Stimulated activated naive B cell treated with anti-CD40 and anti-IgM and Interleukin-4, amounts not matched to agents 10 μg/mL and 1 μg/mL and 100 μg/mL, for 72 hours (primary cell): ENCODE measurements at regions not wholly inside any gene's neighbourhood (a gene's known extent, or its start where the extent isn't known, plus 50 kb on each side); places are given as distances from the start of the nearest gene placed in this dataset.

Experiments used
- ATAC-seq, 2 donors: fragments of 150-1000 bp; cut with Tn5 transposase; replicated peaks; 2 replicates each; pipeline ENCODE4 v1.10.0; 2021; ENCODE audit warnings: moderate library complexity in 1 of 2
- DNase-seq: peaks from one replicate; pipeline ENCODE4 v3.0.0; 2021
- H3K27ac Mint-ChIP-seq: one replicate; pipeline ENCODE4 v1.8.0; 2022; ENCODE audit warnings: mild to moderate bottlenecking, mixed read lengths
- H3K27me3 Mint-ChIP-seq, 2 donors: one replicate each; pipeline ENCODE4 v1.8.0; 2022; ENCODE audit warnings: mixed read lengths in 2 of 2
- H3K36me3 Mint-ChIP-seq, 2 donors: one replicate each; pipeline ENCODE4 v1.8.0; 2022; ENCODE audit warnings: mixed read lengths in 2 of 2, mild to moderate bottlenecking in 1 of 2
- H3K4me1 Mint-ChIP-seq, 2 donors: one replicate each; pipeline ENCODE4 v1.8.0; 2022; ENCODE audit warnings: mixed read lengths in 2 of 2, mild to moderate bottlenecking in 1 of 2
- H3K4me3 Mint-ChIP-seq, 2 donors: one replicate each; pipeline ENCODE4 v1.8.0; 2022; ENCODE audit warnings: mild to moderate bottlenecking in 2 of 2, mixed read lengths in 2 of 2, moderate library complexity in 1 of 2
- H3K9me3 Mint-ChIP-seq, 2 donors: one replicate each; pipeline ENCODE4 v1.8.0; 2022; ENCODE audit warnings: mixed read lengths in 2 of 2, mild to moderate bottlenecking in 1 of 2

DNA sequence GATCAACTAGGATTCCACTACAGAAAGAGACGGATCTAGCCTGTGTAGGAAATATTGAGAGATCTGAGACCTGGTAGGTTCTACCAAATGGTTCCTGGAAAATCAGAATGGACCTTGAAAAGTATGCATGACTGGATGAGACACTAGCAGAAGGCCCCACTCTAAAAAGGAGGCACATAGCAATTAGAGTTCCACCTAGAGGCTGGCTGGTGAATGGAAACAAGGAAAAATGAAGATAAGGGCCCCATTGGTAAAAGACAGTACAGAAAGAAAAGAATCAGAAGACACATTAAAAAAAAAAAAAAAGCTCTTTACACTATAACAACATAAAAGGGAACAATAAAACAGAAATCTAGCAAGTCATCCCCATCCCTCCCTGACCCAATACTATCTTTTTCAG, 518.5 kb downstream of the NR2F1-AS1 start:
- Mint-ChIP-seq H3K36me3 (no peaks in the 10 kb centered on the region), H3K27ac (no peak overlapping the region), H3K9me3 (peaks cover 0 to 2% of the 10 kb centered on the region in 2 donors), H3K4me3 (no peak overlapping the region), H3K4me1 (no peaks in the 10 kb centered on the region), H3K27me3 (no peaks in the 10 kb centered on the region)
- ATAC-seq = no peak
- no peak for DNase-seq

DNA sequence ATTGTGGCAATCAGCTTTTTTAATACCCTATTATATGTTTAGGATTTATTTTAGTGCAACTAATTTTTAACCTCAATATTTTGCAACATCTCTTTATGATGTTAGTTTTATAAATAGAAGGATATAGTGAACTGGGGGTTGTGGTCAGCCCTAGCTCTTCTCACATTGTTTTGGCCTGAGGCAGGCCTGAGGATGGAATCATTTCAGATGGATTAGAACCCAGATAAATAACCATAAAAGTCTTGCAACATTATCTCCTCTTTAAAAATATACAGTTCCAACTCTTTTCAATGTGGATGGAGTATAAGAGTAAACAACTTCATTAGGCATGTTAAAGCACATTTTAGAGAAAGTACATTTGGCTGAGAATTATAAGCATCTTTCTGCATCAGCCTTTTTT, 522.7 kb downstream of the NR2F1-AS1 start:
- no peak overlapping the region for H3K4me3 Mint-ChIP-seq
- DNase-seq (no peak), ATAC-seq (no peak)
- H3K9me3 Mint-ChIP-seq = peaks cover 0 to 4% of the 10 kb centered on the region in 2 donors
- H3K27me3 Mint-ChIP-seq = no peaks in the 10 kb centered on the region
- H3K27ac Mint-ChIP-seq = no peak overlapping the region
- no peaks in the 10 kb centered on the region for H3K36me3 Mint-ChIP-seq
- H3K4me1 Mint-ChIP-seq = no peaks in the 10 kb centered on the region

GRCh38 chr5:93057311-93057710, 523.7 kb downstream of the NR2F1-AS1 start:
- Mint-ChIP-seq H3K4me3 (no peak overlapping the region), H3K36me3 (no peaks in the 10 kb centered on the region), H3K4me1 (no peaks in the 10 kb centered on the region), H3K27ac (no peak overlapping the region), H3K27me3 (no peaks in the 10 kb centered on the region), H3K9me3 (peaks cover 0 to 4% of the 10 kb centered on the region in 2 donors)
- DNase-seq (no peak), ATAC-seq (no peak)

- H3K4me1 Mint-ChIP-seq = no peaks in the 10 kb centered on the region
- H3K9me3 Mint-ChIP-seq = peaks cover 0 to 4% of the 10 kb centered on the region in 2 donors
- ATAC-seq (no peak), DNase-seq (no peak)
- H3K36me3 Mint-ChIP-seq = no peaks in the 10 kb centered on the region
- no peak overlapping the region for H3K27ac Mint-ChIP-seq
- no peak overlapping the region for H3K4me3 Mint-ChIP-seq
- no peaks in the 10 kb centered on the region for H3K27me3 Mint-ChIP-seq
Observed at GRCh38 chr5:93055971-93056370, 525.0 kb downstream of the NR2F1-AS1 start.

GRCh38 chr5:93055561-93055960, 525.5 kb downstream of the NR2F1-AS1 start:
- Mint-ChIP-seq H3K4me1 (no peaks in the 10 kb centered on the region), H3K36me3 (no peaks in the 10 kb centered on the region), H3K4me3 (no peak overlapping the region), H3K27me3 (no peaks in the 10 kb centered on the region), H3K9me3 (peaks cover 0 to 4% of the 10 kb centered on the region in 2 donors), H3K27ac (no peak overlapping the region)
- ATAC-seq = no peak
- no peak for DNase-seq

DNA sequence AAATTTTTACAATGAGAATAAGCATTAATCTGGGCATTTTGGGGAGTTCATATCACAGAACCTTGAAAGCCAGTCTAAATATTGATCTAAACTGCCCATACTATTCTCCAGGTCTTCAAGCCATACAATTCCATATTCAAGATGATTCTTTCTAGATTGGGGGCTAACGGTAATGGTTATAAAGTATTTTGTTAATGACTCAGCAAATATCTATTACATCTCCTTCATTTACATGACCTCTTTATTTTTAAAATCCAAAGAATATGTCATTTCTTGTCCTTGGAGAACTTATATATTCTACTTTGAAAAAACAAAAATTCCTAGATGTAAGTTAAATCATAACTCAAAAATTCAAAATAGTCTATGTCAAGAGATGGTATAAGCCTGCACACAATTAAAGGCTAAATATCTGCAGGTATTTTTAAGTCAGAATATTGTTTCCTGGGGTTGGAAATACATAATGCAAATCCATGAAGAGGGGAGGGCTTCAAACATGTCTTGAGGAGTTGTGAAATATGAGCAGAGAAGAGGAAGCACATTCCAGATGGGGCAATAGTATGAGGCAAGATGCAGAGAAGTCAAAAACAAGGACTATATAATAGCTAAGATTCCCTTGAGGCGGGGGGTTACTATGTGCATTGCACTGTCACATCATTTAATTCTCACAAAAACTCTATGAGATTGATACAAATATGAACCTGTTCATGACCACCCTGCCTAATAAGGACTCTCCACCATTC, 526.4 kb downstream of the NR2F1-AS1 start:
- DNase-seq (no peak), ATAC-seq (no peak)
- no peaks in the 10 kb centered on the region for H3K36me3 Mint-ChIP-seq
- no peak overlapping the region for H3K4me3 Mint-ChIP-seq
- no peaks in the 10 kb centered on the region for H3K27me3 Mint-ChIP-seq
- H3K27ac Mint-ChIP-seq = no peak overlapping the region
- H3K4me1 Mint-ChIP-seq = no peaks in the 10 kb centered on the region
- H3K9me3 Mint-ChIP-seq = peaks cover 0 to 4% of the 10 kb centered on the region in 2 donors

GRCh38 chr5:93053825-93054224, 527.2 kb downstream of the NR2F1-AS1 start:
- no peak for DNase-seq
- H3K36me3 Mint-ChIP-seq = no peaks in the 10 kb centered on the region

DNA sequence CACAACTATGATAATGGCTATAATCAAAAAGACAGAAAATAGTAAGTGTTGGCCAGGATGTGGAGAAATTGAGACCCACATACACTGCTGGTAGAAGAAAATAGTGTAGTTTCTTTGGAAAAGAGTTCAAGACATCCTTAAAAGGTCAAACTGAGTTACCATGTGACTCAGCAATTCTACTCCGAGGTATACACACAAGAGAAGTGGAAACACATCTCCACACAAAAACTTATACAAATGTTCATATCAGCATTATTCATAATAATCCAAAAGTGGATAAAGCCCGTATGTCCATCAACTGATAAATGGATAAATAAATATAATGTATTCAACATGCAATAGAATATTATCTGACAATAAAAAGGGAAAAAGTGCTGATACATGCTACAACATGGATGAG, 532.2 kb downstream of the NR2F1-AS1 start:
- Mint-ChIP-seq H3K4me1 (no peaks in the 10 kb centered on the region), H3K36me3 (no peaks in the 10 kb centered on the region), H3K27ac (no peak overlapping the region), H3K9me3 (no peaks in the 10 kb centered on the region), H3K4me3 (no peak overlapping the region), H3K27me3 (no peaks in the 10 kb centered on the region)
- no peak for DNase-seq
- ATAC-seq = no peak

More at GRCh38 chr5:93053825-93054224, 527.2 kb downstream of the NR2F1-AS1 start:
- no peaks in the 10 kb centered on the region for H3K4me1 Mint-ChIP-seq
- no peak overlapping the region for H3K4me3 Mint-ChIP-seq
- no peak for ATAC-seq
- peaks cover 0 to 4% of the 10 kb centered on the region in 2 donors for H3K9me3 Mint-ChIP-seq
- H3K27ac Mint-ChIP-seq = no peak overlapping the region
- no peaks in the 10 kb centered on the region for H3K27me3 Mint-ChIP-seq

GRCh38 chr5:93044859-93045666, 536.0 kb downstream of the NR2F1-AS1 start:
- Mint-ChIP-seq H3K4me3 (no peak overlapping the region), H3K4me1 (no peaks in the 10 kb centered on the region), H3K9me3 (no peaks in the 10 kb centered on the region), H3K27me3 (no peaks in the 10 kb centered on the region), H3K27ac (no peak overlapping the region), H3K36me3 (no peaks in the 10 kb centered on the region)
- ATAC-seq (no peak), DNase-seq (no peak)

DNA sequence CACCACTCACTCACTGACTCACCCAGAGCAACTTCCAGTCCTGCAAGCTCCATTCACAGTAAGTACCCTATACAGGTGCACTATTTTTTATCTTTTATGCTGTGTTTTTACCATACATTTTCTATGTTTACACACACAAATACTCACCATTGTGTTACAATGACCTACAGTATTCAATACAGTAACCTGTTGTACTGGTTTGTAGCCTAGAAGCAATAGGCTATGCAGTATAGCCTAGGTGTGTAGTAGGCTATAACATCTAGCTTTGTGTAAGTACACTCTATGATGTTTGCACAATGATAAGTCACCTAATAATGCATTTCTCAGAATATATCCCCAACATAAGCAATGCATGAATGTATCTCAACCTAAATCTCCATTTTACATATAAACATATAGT, 541.1 kb downstream of the NR2F1-AS1 start:
- no peaks in the 10 kb centered on the region for H3K27me3 Mint-ChIP-seq
- no peak for DNase-seq
- ATAC-seq = no peak

DNA sequence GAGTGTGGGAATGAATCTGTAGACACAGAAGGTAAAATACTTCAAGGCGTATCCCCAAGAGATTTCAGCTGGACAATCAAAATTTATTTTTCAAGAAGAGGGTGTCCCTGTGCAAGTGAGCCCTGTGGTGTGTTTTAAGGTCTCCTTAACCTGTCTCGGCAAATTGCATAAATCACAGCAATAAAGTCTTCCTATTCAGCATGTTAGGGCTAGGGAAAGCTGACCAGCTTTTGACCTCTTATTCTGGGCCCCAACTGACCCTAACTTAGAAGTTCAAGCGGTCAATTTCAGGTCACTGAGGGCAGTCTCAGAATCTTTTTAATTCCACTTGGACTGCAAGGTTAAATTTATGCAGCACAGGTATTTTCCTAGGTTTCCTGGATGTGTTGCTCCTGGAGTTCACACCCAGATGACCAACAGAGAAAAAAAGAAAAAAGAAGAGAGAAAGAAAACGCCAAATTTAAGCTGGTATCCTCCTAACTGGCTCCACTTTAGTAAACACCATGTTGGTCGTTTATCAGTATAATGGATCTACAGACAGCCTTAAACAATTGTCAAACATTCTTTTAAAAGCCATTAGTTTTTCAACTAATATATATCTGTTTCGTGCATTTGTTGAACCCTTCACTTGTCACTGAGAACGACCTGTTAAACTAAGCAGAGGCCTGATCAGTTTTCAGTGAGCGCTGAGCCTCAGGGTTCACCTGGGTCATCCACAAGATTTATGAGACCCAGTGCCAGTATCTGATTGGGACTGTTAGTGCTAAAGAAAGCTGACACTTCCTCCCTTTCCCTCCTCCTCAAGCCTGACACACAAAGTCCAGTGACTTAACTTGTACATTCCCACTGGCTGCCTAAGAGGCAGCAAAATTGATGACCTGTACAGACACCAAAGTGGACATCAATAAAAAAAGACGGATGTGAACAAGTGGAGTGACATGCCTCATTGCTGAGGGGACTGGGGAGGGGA, 546.1 kb downstream of the NR2F1-AS1 start:
- H3K4me3 Mint-ChIP-seq = no peak overlapping the region
- DNase-seq = no peak
- H3K27me3 Mint-ChIP-seq = no peaks in the 10 kb centered on the region
- H3K36me3 Mint-ChIP-seq = no peaks in the 10 kb centered on the region
- no peak overlapping the region for H3K27ac Mint-ChIP-seq
- ATAC-seq = no peak
- no peaks in the 10 kb centered on the region for H3K4me1 Mint-ChIP-seq
- peaks cover 0 to 2% of the 10 kb centered on the region in 2 donors for H3K9me3 Mint-ChIP-seq

More for the DNA sequence above, 541.1 kb downstream of the NR2F1-AS1 start:
- Mint-ChIP-seq H3K36me3 (no peaks in the 10 kb centered on the region), H3K4me3 (no peak overlapping the region), H3K27ac (no peak overlapping the region), H3K9me3 (no peaks in the 10 kb centered on the region), H3K4me1 (no peaks in the 10 kb centered on the region)

- no peaks in the 10 kb centered on the region for H3K4me1 Mint-ChIP-seq
- DNase-seq (no peak), ATAC-seq (no peak)
- no peak overlapping the region for H3K4me3 Mint-ChIP-seq
- no peaks in the 10 kb centered on the region for H3K36me3 Mint-ChIP-seq
- peaks cover 0 to 5% of the 10 kb centered on the region in 2 donors for H3K9me3 Mint-ChIP-seq
- H3K27me3 Mint-ChIP-seq = no peaks in the 10 kb centered on the region
- H3K27ac Mint-ChIP-seq = no peak overlapping the region
Observed at GRCh38 chr5:93022796-93023447, 558.1 kb downstream of the NR2F1-AS1 start.

DNA sequence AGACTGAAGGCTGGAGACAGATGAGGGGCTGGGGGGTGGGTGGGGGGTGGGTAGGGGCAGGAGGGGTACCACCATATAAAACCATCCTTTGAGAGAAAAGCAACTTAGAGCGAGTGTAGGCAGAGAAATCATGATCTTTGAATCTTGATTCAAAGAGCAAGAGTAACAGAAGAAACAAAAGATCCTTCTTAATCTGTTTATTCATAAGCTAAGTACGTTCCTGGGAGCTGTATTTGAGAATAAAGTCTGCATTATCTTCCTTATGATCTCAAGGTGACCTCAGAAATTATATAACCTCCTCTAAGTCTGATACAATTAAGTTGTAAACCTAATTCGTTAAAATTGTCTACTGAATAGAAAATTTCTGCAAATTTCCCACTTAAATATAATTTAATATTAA, 558.8 kb downstream of the NR2F1-AS1 start:
- H3K36me3 Mint-ChIP-seq = no peaks in the 10 kb centered on the region
- H3K27me3 Mint-ChIP-seq = no peaks in the 10 kb centered on the region
- peaks cover 0 to 5% of the 10 kb centered on the region in 2 donors for H3K9me3 Mint-ChIP-seq
- H3K27ac Mint-ChIP-seq = no peak overlapping the region
- H3K4me1 Mint-ChIP-seq = no peaks in the 10 kb centered on the region
- no peak overlapping the region for H3K4me3 Mint-ChIP-seq
- no peak for ATAC-seq
- DNase-seq = no peak

DNA sequence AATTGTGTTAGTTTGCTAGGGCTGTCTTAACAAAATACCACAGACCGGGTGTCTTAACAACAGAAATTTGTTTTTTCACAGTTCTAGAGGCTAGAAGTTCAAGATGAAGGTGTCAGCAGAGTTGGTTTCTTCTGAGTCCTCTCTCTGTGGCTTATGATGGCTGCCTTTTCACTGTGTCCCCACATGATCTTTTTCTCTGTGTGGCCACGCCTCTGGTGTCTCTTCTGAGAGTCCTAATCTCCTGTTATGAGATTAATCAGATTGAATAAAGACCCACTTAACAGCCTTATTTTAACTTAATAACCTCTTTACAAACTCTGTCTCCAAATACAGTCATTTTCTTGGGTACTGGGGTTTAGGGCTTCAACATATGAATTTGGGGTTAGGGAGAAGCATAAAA, 561.1 kb downstream of the NR2F1-AS1 start:
- ATAC-seq (no peak), DNase-seq (no peak)
- H3K27me3 Mint-ChIP-seq = no peaks in the 10 kb centered on the region
- H3K4me3 Mint-ChIP-seq = no peak overlapping the region
- peaks cover 0 to 2% of the 10 kb centered on the region in 2 donors for H3K9me3 Mint-ChIP-seq
- no peak overlapping the region for H3K27ac Mint-ChIP-seq
- H3K36me3 Mint-ChIP-seq = no peaks in the 10 kb centered on the region
- no peaks in the 10 kb centered on the region for H3K4me1 Mint-ChIP-seq
